Smooth muscle cell (in vitro differentiated cells): ENCODE measurements at regions not wholly inside any gene's neighbourhood (a gene's known extent, or its start where the extent isn't known, plus 50 kb on each side); places are given as distances from the start of the nearest gene placed in this dataset.
"Not testable (repeated sequence)": the region's sequence is repeated elsewhere in the genome, so short reads cannot be mapped to it uniquely, and the experiment has no call there.

Source experiments
- DNase-seq: peaks from one replicate; lab custom pipeline; 2025; ENCODE audit not compliant: unreplicated experiment; lab: John Stamatoyannopoulos, UW
- H2AFZ ChIP-seq: fragments of 200-600 bp; sonication (generic); 2 replicates; pipeline ENCODE4 v1.6.0; 2016; ENCODE audit warnings: antibody characterized with exemption, low read depth, mild to moderate bottlenecking
- H3F3A ChIP-seq: fragments of 200-600 bp; sonication (generic); 2 replicates; pipeline ENCODE4 v1.6.0; 2017; ENCODE audit warnings: antibody characterized with exemption, low read depth
- H3K27ac ChIP-seq: fragments of 200-600 bp; sonication (generic); 2 replicates; pipeline ENCODE4 v1.5.1; 2016; ENCODE audit warnings: low read depth, mild to moderate bottlenecking
- H3K27me3 ChIP-seq: fragments of 200-600 bp; sonication (generic); 2 replicates; pipeline ENCODE4 v1.6.1; 2016; ENCODE audit warnings: low read depth, mild to moderate bottlenecking
- H3K36me3 ChIP-seq: fragments of 200-600 bp; sonication (generic); 2 replicates; pipeline ENCODE4 v1.5.1; 2016; ENCODE audit warnings: low read depth
- H3K4me1 ChIP-seq: fragments of 200-600 bp; sonication (generic); 2 replicates; pipeline ENCODE4 v1.5.1; 2016; ENCODE audit warnings: low read depth
- H3K4me2 ChIP-seq: fragments of 200-600 bp; sonication (generic); 2 replicates; pipeline ENCODE4 v1.6.0; 2016; ENCODE audit warnings: mild to moderate bottlenecking
- H3K4me3 ChIP-seq: fragments of 200-600 bp; sonication (generic); 2 replicates; pipeline ENCODE4 v1.5.1; 2016; ENCODE audit warnings: mild to moderate bottlenecking
- H3K79me2 ChIP-seq: fragments of 200-600 bp; sonication (generic); 2 replicates; pipeline ENCODE4 v1.6.0; 2016; ENCODE audit warnings: low read depth, mild to moderate bottlenecking
- H3K9ac ChIP-seq: fragments of 200-600 bp; sonication (generic); 2 replicates; pipeline ENCODE4 v1.6.0; 2016; ENCODE audit warnings: low read depth
- H3K9me3 ChIP-seq: fragments of 200-600 bp; sonication (generic); replicated peaks from 2 replicates; pipeline ENCODE4 v1.5.1; 2016; ENCODE audit warnings: low read depth
- H4K20me1 ChIP-seq: fragments of 200-600 bp; sonication (generic); 2 replicates; pipeline ENCODE4 v1.6.0; 2016; ENCODE audit warnings: low read depth
- WGBS: methylation state at CpG from one replicate; pipeline ENCODE4 v1.1.7; 2016; ENCODE audit warnings: low lambda C conversion rate; 5-methylcytosine and 5-hydroxymethylcytosine counted together
- TF ChIP-seq, protein P1 (sequence below): fragments of 200-600 bp; sonication (generic); IDR thresholded peaks from 2 replicates; pipeline ENCODE4 v1.5.1; 2017; ENCODE audit warnings: borderline replicate concordance, mild to moderate bottlenecking, antibody characterized with exemption; ENCODE audit not compliant: insufficient read depth, poor library complexity, severe bottlenecking

DNA sequence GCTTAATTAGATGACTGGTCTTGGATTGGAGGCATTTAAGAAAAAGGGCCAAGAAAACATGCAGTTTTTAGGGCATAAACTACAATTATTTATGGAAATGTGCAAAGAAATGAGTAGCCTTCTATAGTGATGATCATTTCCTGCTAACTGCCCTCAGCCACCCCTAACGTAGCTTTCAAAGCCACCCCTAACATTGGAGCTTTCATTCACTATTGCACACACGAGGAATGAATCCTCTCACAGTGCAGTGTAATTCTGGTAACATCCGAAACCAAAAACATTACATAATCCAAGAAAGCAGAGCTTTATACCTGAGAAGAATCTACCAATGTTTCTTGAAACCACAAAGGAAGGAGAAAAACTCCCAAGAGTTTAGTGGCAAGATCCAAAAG, 1003.6 kb downstream of the TMEM121 start:
- DNase-seq = no peak
- TF ChIP-seq, protein P1, sequence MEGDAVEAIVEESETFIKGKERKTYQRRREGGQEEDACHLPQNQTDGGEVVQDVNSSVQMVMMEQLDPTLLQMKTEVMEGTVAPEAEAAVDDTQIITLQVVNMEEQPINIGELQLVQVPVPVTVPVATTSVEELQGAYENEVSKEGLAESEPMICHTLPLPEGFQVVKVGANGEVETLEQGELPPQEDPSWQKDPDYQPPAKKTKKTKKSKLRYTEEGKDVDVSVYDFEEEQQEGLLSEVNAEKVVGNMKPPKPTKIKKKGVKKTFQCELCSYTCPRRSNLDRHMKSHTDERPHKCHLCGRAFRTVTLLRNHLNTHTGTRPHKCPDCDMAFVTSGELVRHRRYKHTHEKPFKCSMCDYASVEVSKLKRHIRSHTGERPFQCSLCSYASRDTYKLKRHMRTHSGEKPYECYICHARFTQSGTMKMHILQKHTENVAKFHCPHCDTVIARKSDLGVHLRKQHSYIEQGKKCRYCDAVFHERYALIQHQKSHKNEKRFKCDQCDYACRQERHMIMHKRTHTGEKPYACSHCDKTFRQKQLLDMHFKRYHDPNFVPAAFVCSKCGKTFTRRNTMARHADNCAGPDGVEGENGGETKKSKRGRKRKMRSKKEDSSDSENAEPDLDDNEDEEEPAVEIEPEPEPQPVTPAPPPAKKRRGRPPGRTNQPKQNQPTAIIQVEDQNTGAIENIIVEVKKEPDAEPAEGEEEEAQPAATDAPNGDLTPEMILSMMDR = no peak
- Histone ChIP-seq H3K27me3 (no peaks in the 10 kb centered on the region), H3K27ac (no peak overlapping the region), H3K9ac (no peak overlapping the region), H3K4me2 (no peak overlapping the region), H3K4me1 (no peaks in the 10 kb centered on the region), H3K4me3 (no peak overlapping the region), H3F3A (no peaks in the 10 kb centered on the region), H2AFZ (no peak overlapping the region), H3K36me3 (no peaks in the 10 kb centered on the region), H4K20me1 (no peaks in the 10 kb centered on the region), H3K9me3 (no peaks in the 10 kb centered on the region), H3K79me2 (no peaks in the 10 kb centered on the region)
- 70% methylated on average over 3 of the region's 3 CpGs for WGBS

DNA sequence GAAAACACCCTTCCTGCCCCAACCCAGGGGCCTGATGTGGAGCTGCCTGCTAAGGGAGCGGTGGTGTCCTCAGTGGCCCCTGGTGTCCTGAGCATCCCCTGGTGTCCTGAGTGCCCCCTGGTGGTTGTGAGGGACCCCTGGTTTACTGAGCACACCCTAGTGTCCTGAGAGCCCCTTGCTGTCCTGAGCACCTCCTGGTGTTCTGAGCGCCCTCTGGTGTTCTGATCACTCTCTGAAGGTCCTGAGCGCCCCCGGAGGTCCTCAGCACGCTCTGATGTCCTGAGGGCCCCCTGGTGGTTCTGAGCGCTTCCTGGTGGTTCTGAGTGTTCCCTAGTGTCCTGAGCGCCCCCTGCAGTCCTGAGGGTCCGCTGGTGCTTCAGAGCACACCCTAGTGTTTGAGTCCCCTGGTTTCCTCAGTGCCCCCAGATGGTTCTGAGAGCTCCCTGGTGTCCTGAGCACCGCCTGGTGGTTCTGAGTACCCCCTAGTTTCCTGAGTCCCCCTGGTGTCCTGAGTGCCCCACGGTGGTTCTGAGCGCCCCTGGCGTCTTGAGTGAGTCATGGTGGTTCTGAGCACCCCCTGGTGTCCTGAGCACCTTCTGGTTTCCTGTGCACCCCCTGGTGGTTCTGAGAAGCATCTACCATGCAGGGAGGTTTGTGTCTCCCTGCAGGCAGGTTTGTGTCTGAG, 1004.2 kb downstream of the TMEM121 start:
- Histone ChIP-seq H3K9me3 (no peaks in the 10 kb centered on the region), H3K79me2 (no peaks in the 10 kb centered on the region), H3K4me1 (no peaks in the 10 kb centered on the region), H3K36me3 (no peaks in the 10 kb centered on the region), H4K20me1 (no peaks in the 10 kb centered on the region), H3K27ac (no peak overlapping the region), H2AFZ (no peak overlapping the region), H3K9ac (no peak overlapping the region), H3K4me3 (no peak overlapping the region), H3F3A (no peaks in the 10 kb centered on the region), H3K4me2 (no peak overlapping the region), H3K27me3 (no peaks in the 10 kb centered on the region)
- DNase-seq = no peak
- WGBS = 66% methylated on average over 10 of the region's 12 CpGs
- TF ChIP-seq, protein P1 = no peak

DNA sequence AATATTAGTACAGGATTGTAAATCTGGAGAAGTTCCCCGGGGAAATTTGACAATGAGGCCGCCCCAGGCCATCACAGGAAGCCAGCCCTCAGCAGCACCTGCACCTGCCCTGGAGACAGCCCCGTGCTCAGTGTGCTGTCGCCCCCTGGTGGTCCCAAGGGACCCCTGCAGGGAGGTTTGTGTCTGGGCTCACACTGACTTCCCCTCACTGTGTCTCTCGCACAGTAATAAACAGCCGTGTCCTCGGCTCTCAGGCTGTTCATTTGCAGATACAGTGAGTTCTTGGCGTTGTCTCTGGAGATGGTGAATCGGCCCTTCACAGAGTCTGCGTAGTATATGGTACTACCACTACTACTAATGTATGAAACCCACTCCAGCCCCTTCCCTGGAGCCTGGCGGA, 1011.2 kb downstream of the TMEM121 start:
- not testable (repeated sequence) for H3K36me3 ChIP-seq, H3K9ac ChIP-seq, DNase-seq, H3K4me1 ChIP-seq, H3K27me3 ChIP-seq, H3K9me3 ChIP-seq, H3K27ac ChIP-seq, H3K4me2 ChIP-seq, H3K4me3 ChIP-seq, H3K79me2 ChIP-seq, H2AFZ ChIP-seq, H4K20me1 ChIP-seq, H3F3A ChIP-seq
- WGBS = 57% methylated on average over 6 of the region's 11 CpGs

DNA sequence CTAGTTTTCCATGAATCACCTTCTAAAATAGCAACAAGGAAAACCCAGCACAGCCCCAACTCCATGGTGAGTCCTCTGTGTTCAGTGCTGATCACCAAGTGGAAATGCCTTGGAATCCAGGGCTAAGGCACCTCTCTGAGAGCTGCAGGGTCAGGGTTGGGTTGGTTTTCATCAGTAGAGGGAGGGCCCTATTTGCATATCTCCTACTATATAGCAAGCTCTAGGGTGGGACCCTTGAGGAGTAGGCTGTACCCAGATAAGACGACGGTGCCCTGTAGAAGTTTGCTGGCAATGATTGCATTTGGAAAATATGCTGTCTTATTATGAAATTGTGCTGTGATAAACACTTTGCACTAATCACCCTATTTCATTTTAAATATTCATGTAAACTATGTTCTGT, 1011.8 kb downstream of the TMEM121 start:
- no peak for DNase-seq
- WGBS = 98% methylated on average over 2 of the region's 2 CpGs
- TF ChIP-seq, protein P1 = no peak

More for the DNA sequence above, 1011.8 kb downstream of the TMEM121 start:
- no peak overlapping the region for H3K4me2 ChIP-seq
- H3F3A ChIP-seq = no peaks in the 10 kb centered on the region
- H3K27ac ChIP-seq = no peak overlapping the region
- H3K9me3 ChIP-seq = no peaks in the 10 kb centered on the region
- H3K4me3 ChIP-seq = no peak overlapping the region
- no peaks in the 10 kb centered on the region for H3K36me3 ChIP-seq
- no peaks in the 10 kb centered on the region for H3K27me3 ChIP-seq
- no peak overlapping the region for H3K9ac ChIP-seq
- no peaks in the 10 kb centered on the region for H3K79me2 ChIP-seq
- H2AFZ ChIP-seq = no peak overlapping the region
- H4K20me1 ChIP-seq = no peaks in the 10 kb centered on the region
- no peaks in the 10 kb centered on the region for H3K4me1 ChIP-seq
